BLaER1 (cell line): ENCODE measurements at regions not wholly inside any gene's neighbourhood (a gene's known extent, or its start where the extent isn't known, plus 50 kb on each side); places are given as distances from the start of the nearest gene placed in this dataset.
"Not testable (repeated sequence)": the region's sequence is repeated elsewhere in the genome, so short reads cannot be mapped to it uniquely, and the experiment has no call there.

Experiments
- H3K27ac ChIP-seq: shearing (Covaris generic); formaldehyde crosslinking; 2 replicates; pipeline ENCODE4 v1.8.1; 2022
- H3K27me3 ChIP-seq: shearing (Covaris generic); formaldehyde crosslinking; 2 replicates; pipeline ENCODE4 v1.8.1; 2022
- H3K36me3 ChIP-seq: shearing (Covaris generic); formaldehyde crosslinking; 2 replicates; pipeline ENCODE4 v1.8.1; 2022
- H3K4me1 ChIP-seq: shearing (Covaris generic); formaldehyde crosslinking; 2 replicates; pipeline ENCODE4 v1.8.1; 2022
- H3K4me2 ChIP-seq: shearing (Covaris generic); formaldehyde crosslinking; 2 replicates; pipeline ENCODE4 v1.8.1; 2022
- H3K4me3 ChIP-seq: shearing (Covaris generic); formaldehyde crosslinking; 2 replicates; pipeline ENCODE4 v1.8.1; 2022
- H3K9ac ChIP-seq: shearing (Covaris generic); formaldehyde crosslinking; 2 replicates; pipeline ENCODE4 v1.8.1; 2022
- H3K9me3 ChIP-seq: shearing (Covaris generic); formaldehyde crosslinking; 2 replicates; pipeline ENCODE4 v1.8.1; 2022
- H4K20me1 ChIP-seq: shearing (Covaris generic); formaldehyde crosslinking; 2 replicates; pipeline ENCODE4 v1.8.1; 2022
- Cebpa-rat ChIP-seq: shearing (Covaris generic); IDR thresholded peaks from 2 replicates; pipeline ENCODE4 v1.8.1; 2022

GRCh38 chr14:45558183-45558582, 305.2 kb upstream of the MIS18BP1 start:
- no peak overlapping the region for H3K9ac ChIP-seq
- no peaks in the 10 kb centered on the region for H3K4me1 ChIP-seq
- no peaks in the 10 kb centered on the region for H3K9me3 ChIP-seq
- H3K27ac ChIP-seq = no peak overlapping the region
- H3K4me2 ChIP-seq = no peak overlapping the region
- H4K20me1 ChIP-seq = no peaks in the 10 kb centered on the region
- H3K27me3 ChIP-seq = no peaks in the 10 kb centered on the region
- H3K4me3 ChIP-seq = no peak overlapping the region
- no peaks in the 10 kb centered on the region for H3K36me3 ChIP-seq
- no peak for TF ChIP-seq Cebpa-rat

- no peaks in the 10 kb centered on the region for H3K9me3 ChIP-seq
- H3K4me3 ChIP-seq = no peak overlapping the region
- H4K20me1 ChIP-seq = no peaks in the 10 kb centered on the region
- H3K27me3 ChIP-seq = no peaks in the 10 kb centered on the region
- no peak overlapping the region for H3K27ac ChIP-seq
- no peaks in the 10 kb centered on the region for H3K36me3 ChIP-seq
- no peak for TF ChIP-seq Cebpa-rat
- H3K4me2 ChIP-seq = no peak overlapping the region
- no peak overlapping the region for H3K9ac ChIP-seq
- H3K4me1 ChIP-seq = no peaks in the 10 kb centered on the region
Observed at GRCh38 chr14:45553981-45554380, 301.0 kb upstream of the MIS18BP1 start.

- H3K27me3 ChIP-seq, H3K4me3 ChIP-seq, H3K4me2 ChIP-seq, H4K20me1 ChIP-seq, H3K9ac ChIP-seq, H3K4me1 ChIP-seq, H3K27ac ChIP-seq, H3K36me3 ChIP-seq, H3K9me3 ChIP-seq: not testable (repeated sequence)
Observed at GRCh38 chr14:45551240-45551820, 298.3 kb upstream of the MIS18BP1 start.

- Histone ChIP-seq H3K9me3 (0 out of 2 replicates have a peak, but pooled peaks cover 9% of the 10 kb centered on the region), H4K20me1 (no peaks in the 10 kb centered on the region), H3K4me2 (no peak overlapping the region), H3K36me3 (no peaks in the 10 kb centered on the region), H3K4me1 (no peaks in the 10 kb centered on the region), H3K27ac (no peak overlapping the region), H3K27me3 (no peaks in the 10 kb centered on the region), H3K9ac (no peak overlapping the region), H3K4me3 (no peak overlapping the region)
- TF ChIP-seq Cebpa-rat = no peak
Observed at GRCh38 chr14:45531022-45531421, 278.0 kb upstream of the MIS18BP1 start.

GRCh38 chr14:45526715-45527549, 273.9 kb upstream of the MIS18BP1 start:
- H3K27me3 ChIP-seq = no peaks in the 10 kb centered on the region
- H3K9me3 ChIP-seq = no peaks in the 10 kb centered on the region
- no peak for TF ChIP-seq Cebpa-rat
- no peaks in the 10 kb centered on the region for H3K36me3 ChIP-seq
- H4K20me1 ChIP-seq = no peaks in the 10 kb centered on the region
- H3K4me1 ChIP-seq = no peaks in the 10 kb centered on the region
- H3K4me3 ChIP-seq = no peak overlapping the region
- H3K9ac ChIP-seq = no peak overlapping the region
- H3K27ac ChIP-seq = no peak overlapping the region
- no peak overlapping the region for H3K4me2 ChIP-seq

GRCh38 chr14:45519766-45520165, 266.8 kb upstream of the MIS18BP1 start:
- no peak for TF ChIP-seq Cebpa-rat
- no peaks in the 10 kb centered on the region for H3K27me3 ChIP-seq

GRCh38 chr14:45492876-45493275, 239.9 kb upstream of the MIS18BP1 start:
- Histone ChIP-seq H3K27ac (no peak overlapping the region), H3K36me3 (no peaks in the 10 kb centered on the region), H3K4me2 (no peak overlapping the region), H3K9ac (no peak overlapping the region), H3K9me3 (no peaks in the 10 kb centered on the region), H4K20me1 (no peaks in the 10 kb centered on the region), H3K4me3 (no peak overlapping the region), H3K4me1 (no peaks in the 10 kb centered on the region), H3K27me3 (no peaks in the 10 kb centered on the region)
- no peak for TF ChIP-seq Cebpa-rat

More at GRCh38 chr14:45519766-45520165, 266.8 kb upstream of the MIS18BP1 start:
- H3K9ac ChIP-seq = no peak overlapping the region
- H3K4me1 ChIP-seq = no peaks in the 10 kb centered on the region
- H3K27ac ChIP-seq = no peak overlapping the region
- H3K9me3 ChIP-seq = no peaks in the 10 kb centered on the region
- no peaks in the 10 kb centered on the region for H3K36me3 ChIP-seq
- H3K4me2 ChIP-seq = no peak overlapping the region
- H3K4me3 ChIP-seq = no peak overlapping the region
- no peaks in the 10 kb centered on the region for H4K20me1 ChIP-seq

- Histone ChIP-seq H3K9ac (no peak overlapping the region), H3K4me3 (no peak overlapping the region), H3K27me3 (no peaks in the 10 kb centered on the region), H4K20me1 (no peaks in the 10 kb centered on the region), H3K9me3 (no peaks in the 10 kb centered on the region; the same call in 1 of the 2 replicates), H3K36me3 (no peaks in the 10 kb centered on the region), H3K4me2 (no peak overlapping the region), H3K4me1 (no peaks in the 10 kb centered on the region), H3K27ac (no peak overlapping the region)
- no peak for TF ChIP-seq Cebpa-rat
Observed at GRCh38 chr14:45491914-45492313, 238.9 kb upstream of the MIS18BP1 start.

GRCh38 chr14:45486599-45486998, 233.6 kb upstream of the MIS18BP1 start:
- no peak overlapping the region for H3K4me3 ChIP-seq
- H3K4me2 ChIP-seq = no peak overlapping the region
- H4K20me1 ChIP-seq = no peaks in the 10 kb centered on the region
- no peaks in the 10 kb centered on the region for H3K4me1 ChIP-seq
- H3K27ac ChIP-seq = no peak overlapping the region
- no peak overlapping the region for H3K9ac ChIP-seq
- no peaks in the 10 kb centered on the region for H3K27me3 ChIP-seq
- no peaks in the 10 kb centered on the region; the same call in 1 of the 2 replicates for H3K9me3 ChIP-seq
- no peaks in the 10 kb centered on the region for H3K36me3 ChIP-seq
- TF ChIP-seq Cebpa-rat = no peak

GRCh38 chr14:45467023-45467422, 214.0 kb upstream of the MIS18BP1 start:
- Histone ChIP-seq H3K4me2 (no peak overlapping the region), H3K36me3 (no peaks in the 10 kb centered on the region), H3K4me1 (no peaks in the 10 kb centered on the region), H3K27ac (no peak overlapping the region), H3K4me3 (no peak overlapping the region), H4K20me1 (no peaks in the 10 kb centered on the region), H3K27me3 (no peaks in the 10 kb centered on the region), H3K9ac (no peak overlapping the region), H3K9me3 (no peaks in the 10 kb centered on the region)
- TF ChIP-seq Cebpa-rat = no peak
